ENCODE measurements at regions not wholly inside any gene's neighbourhood (a gene's known extent, or its start where the extent isn't known, plus 50 kb on each side); places are given as distances from the start of the nearest gene placed in this dataset.
"Not testable (repeated sequence)": the region's sequence is repeated elsewhere in the genome, so short reads cannot be mapped to it uniquely, and the experiment has no call there.

GRCh38 chr2:111264956-111265355 lies 144.2 kb downstream of the BCL2L11 start:
- not testable (repeated sequence) for H3K27me3 ChIP-seq (ENCODE audit: control insufficient read depth in 1 of 2, insufficient read depth in 2 of 2, low read length in 2 of 2); H3K4me1 ChIP-seq (ENCODE audit: control insufficient read depth in 2 of 2, insufficient read depth in 2 of 2, low read length in 1 of 2); H3K36me3 ChIP-seq (ENCODE audit: control insufficient read depth in 2 of 2, insufficient read depth in 2 of 2, low read length in 1 of 2); H3K9me3 ChIP-seq (ENCODE audit: control insufficient read depth in 2 of 2, insufficient read depth in 1 of 2, low read depth in 1 of 2, low read length in 1 of 2); H3K27ac ChIP-seq (ENCODE audit: low read depth in 2 of 2, low read length in 1 of 2); H3K4me3 ChIP-seq (ENCODE audit: low read depth in 1 of 2, low read length in 2 of 2)
- WGBS, 2 donors, result 94 to 96% methylated on average over 9 to 10 of the region's 11 CpGs

GRCh38 chr2:111266556-111266955 lies 145.8 kb downstream of the BCL2L11 start:
- not testable (repeated sequence) for H3K9me3 ChIP-seq (ENCODE audit: control insufficient read depth in 2 of 2, insufficient read depth in 1 of 2, low read depth in 1 of 2, low read length in 1 of 2); H3K4me3 ChIP-seq (ENCODE audit: low read depth in 1 of 2, low read length in 2 of 2); H3K27me3 ChIP-seq (ENCODE audit: control insufficient read depth in 1 of 2, insufficient read depth in 2 of 2, low read length in 2 of 2); H3K4me1 ChIP-seq (ENCODE audit: control insufficient read depth in 2 of 2, insufficient read depth in 2 of 2, low read length in 1 of 2); H3K27ac ChIP-seq (ENCODE audit: low read depth in 2 of 2, low read length in 1 of 2); H3K36me3 ChIP-seq (ENCODE audit: control insufficient read depth in 2 of 2, insufficient read depth in 2 of 2, low read length in 1 of 2)
- 94 to 99% methylated on average over 6 of the region's 6 CpGs for WGBS, 2 donors

GRCh38 chr2:111267038-111267437 lies 146.3 kb downstream of the BCL2L11 start:
- not testable (repeated sequence) for H3K4me3 ChIP-seq (ENCODE audit: low read depth in 1 of 2, low read length in 2 of 2); H3K36me3 ChIP-seq (ENCODE audit: control insufficient read depth in 2 of 2, insufficient read depth in 2 of 2, low read length in 1 of 2); H3K27ac ChIP-seq (ENCODE audit: low read depth in 2 of 2, low read length in 1 of 2); H3K4me1 ChIP-seq (ENCODE audit: control insufficient read depth in 2 of 2, insufficient read depth in 2 of 2, low read length in 1 of 2); H3K9me3 ChIP-seq (ENCODE audit: control insufficient read depth in 2 of 2, insufficient read depth in 1 of 2, low read depth in 1 of 2, low read length in 1 of 2); H3K27me3 ChIP-seq (ENCODE audit: control insufficient read depth in 1 of 2, insufficient read depth in 2 of 2, low read length in 2 of 2)
- 44 to 68% methylated on average over 9 to 14 of the region's 14 CpGs for WGBS, 2 donors

- not testable (repeated sequence) for H3K4me3 ChIP-seq (ENCODE audit: low read depth in 1 of 2, low read length in 2 of 2); H3K9me3 ChIP-seq (ENCODE audit: control insufficient read depth in 2 of 2, insufficient read depth in 1 of 2, low read depth in 1 of 2, low read length in 1 of 2); H3K27me3 ChIP-seq (ENCODE audit: control insufficient read depth in 1 of 2, insufficient read depth in 2 of 2, low read length in 2 of 2); H3K4me1 ChIP-seq (ENCODE audit: control insufficient read depth in 2 of 2, insufficient read depth in 2 of 2, low read length in 1 of 2); H3K27ac ChIP-seq (ENCODE audit: low read depth in 2 of 2, low read length in 1 of 2); H3K36me3 ChIP-seq (ENCODE audit: control insufficient read depth in 2 of 2, insufficient read depth in 2 of 2, low read length in 1 of 2)
- WGBS, 2 donors, result 100% methylated on average over 1 of the region's 4 CpGs; no CpG with 5 or more reads in 1 of the 2 donors
Observed at GRCh38 chr2:111269761-111270323, 149.1 kb downstream of the BCL2L11 start.

- H3K27ac ChIP-seq (ENCODE audit: low read depth in 2 of 2, low read length in 1 of 2); H3K27me3 ChIP-seq (ENCODE audit: control insufficient read depth in 1 of 2, insufficient read depth in 2 of 2, low read length in 2 of 2); H3K4me1 ChIP-seq (ENCODE audit: control insufficient read depth in 2 of 2, insufficient read depth in 2 of 2, low read length in 1 of 2); H3K4me3 ChIP-seq (ENCODE audit: low read depth in 1 of 2, low read length in 2 of 2); H3K36me3 ChIP-seq (ENCODE audit: control insufficient read depth in 2 of 2, insufficient read depth in 2 of 2, low read length in 1 of 2); H3K9me3 ChIP-seq (ENCODE audit: control insufficient read depth in 2 of 2, insufficient read depth in 1 of 2, low read depth in 1 of 2, low read length in 1 of 2): not testable (repeated sequence)
- WGBS, 2 donors, result 85 to 90% methylated on average over 1 to 2 of the region's 3 CpGs
Observed at GRCh38 chr2:111270569-111270968, 149.9 kb downstream of the BCL2L11 start.

GRCh38 chr2:111271647-111272304 lies 151.1 kb downstream of the BCL2L11 start:
- 87 to 96% methylated on average over 5 to 6 of the region's 8 CpGs for WGBS, 2 donors
- not testable (repeated sequence) for H3K27ac ChIP-seq (ENCODE audit: low read depth in 2 of 2, low read length in 1 of 2); H3K4me3 ChIP-seq (ENCODE audit: low read depth in 1 of 2, low read length in 2 of 2); H3K36me3 ChIP-seq (ENCODE audit: control insufficient read depth in 2 of 2, insufficient read depth in 2 of 2, low read length in 1 of 2); H3K27me3 ChIP-seq (ENCODE audit: control insufficient read depth in 1 of 2, insufficient read depth in 2 of 2, low read length in 2 of 2); H3K9me3 ChIP-seq (ENCODE audit: control insufficient read depth in 2 of 2, insufficient read depth in 1 of 2, low read depth in 1 of 2, low read length in 1 of 2); H3K4me1 ChIP-seq (ENCODE audit: control insufficient read depth in 2 of 2, insufficient read depth in 2 of 2, low read length in 1 of 2)

- not testable (repeated sequence) for H3K27me3 ChIP-seq (ENCODE audit: control insufficient read depth in 1 of 2, insufficient read depth in 2 of 2, low read length in 2 of 2); H3K27ac ChIP-seq (ENCODE audit: low read depth in 2 of 2, low read length in 1 of 2)
- 66 to 76% methylated on average over 3 of the region's 7 CpGs for WGBS, 2 donors
Observed at GRCh38 chr2:111273007-111273406, 152.3 kb downstream of the BCL2L11 start.

GRCh38 chr2:111275047-111275853 lies 154.5 kb downstream of the BCL2L11 start:
- WGBS, 2 donors, result 68 to 74% methylated on average over 12 to 13 of the region's 15 CpGs
- not testable (repeated sequence) for H3K27ac ChIP-seq (ENCODE audit: low read depth in 2 of 2, low read length in 1 of 2); H3K4me3 ChIP-seq (ENCODE audit: low read depth in 1 of 2, low read length in 2 of 2)

More at GRCh38 chr2:111273007-111273406, 152.3 kb downstream of the BCL2L11 start:
- not testable (repeated sequence) for H3K4me3 ChIP-seq (ENCODE audit: low read depth in 1 of 2, low read length in 2 of 2); H3K9me3 ChIP-seq (ENCODE audit: control insufficient read depth in 2 of 2, insufficient read depth in 1 of 2, low read depth in 1 of 2, low read length in 1 of 2); H3K36me3 ChIP-seq (ENCODE audit: control insufficient read depth in 2 of 2, insufficient read depth in 2 of 2, low read length in 1 of 2); H3K4me1 ChIP-seq (ENCODE audit: control insufficient read depth in 2 of 2, insufficient read depth in 2 of 2, low read length in 1 of 2)

GRCh38 chr2:111275854-111276171 lies 155.1 kb downstream of the BCL2L11 start:
- H3K9me3 ChIP-seq (ENCODE audit: control insufficient read depth in 2 of 2, insufficient read depth in 1 of 2, low read depth in 1 of 2, low read length in 1 of 2); H3K36me3 ChIP-seq (ENCODE audit: control insufficient read depth in 2 of 2, insufficient read depth in 2 of 2, low read length in 1 of 2); H3K27ac ChIP-seq (ENCODE audit: low read depth in 2 of 2, low read length in 1 of 2); H3K4me3 ChIP-seq (ENCODE audit: low read depth in 1 of 2, low read length in 2 of 2); H3K4me1 ChIP-seq (ENCODE audit: control insufficient read depth in 2 of 2, insufficient read depth in 2 of 2, low read length in 1 of 2); H3K27me3 ChIP-seq (ENCODE audit: control insufficient read depth in 1 of 2, insufficient read depth in 2 of 2, low read length in 2 of 2): not testable (repeated sequence)
- 84 to 95% methylated on average over 2 of the region's 3 CpGs for WGBS, 2 donors

More at GRCh38 chr2:111275047-111275853, 154.5 kb downstream of the BCL2L11 start:
- H3K9me3 ChIP-seq (ENCODE audit: control insufficient read depth in 2 of 2, insufficient read depth in 1 of 2, low read depth in 1 of 2, low read length in 1 of 2); H3K27me3 ChIP-seq (ENCODE audit: control insufficient read depth in 1 of 2, insufficient read depth in 2 of 2, low read length in 2 of 2); H3K4me1 ChIP-seq (ENCODE audit: control insufficient read depth in 2 of 2, insufficient read depth in 2 of 2, low read length in 1 of 2); H3K36me3 ChIP-seq (ENCODE audit: control insufficient read depth in 2 of 2, insufficient read depth in 2 of 2, low read length in 1 of 2): not testable (repeated sequence)

GRCh38 chr2:111278133-111278532 lies 157.4 kb downstream of the BCL2L11 start:
- not testable (repeated sequence) for H3K27ac ChIP-seq (ENCODE audit: low read depth in 2 of 2, low read length in 1 of 2); H3K9me3 ChIP-seq (ENCODE audit: control insufficient read depth in 2 of 2, insufficient read depth in 1 of 2, low read depth in 1 of 2, low read length in 1 of 2); H3K4me1 ChIP-seq (ENCODE audit: control insufficient read depth in 2 of 2, insufficient read depth in 2 of 2, low read length in 1 of 2); H3K36me3 ChIP-seq (ENCODE audit: control insufficient read depth in 2 of 2, insufficient read depth in 2 of 2, low read length in 1 of 2); H3K4me3 ChIP-seq (ENCODE audit: low read depth in 1 of 2, low read length in 2 of 2); H3K27me3 ChIP-seq (ENCODE audit: control insufficient read depth in 1 of 2, insufficient read depth in 2 of 2, low read length in 2 of 2)
- WGBS, 2 donors, result 88 to 92% methylated on average over 1 to 3 of the region's 3 CpGs

Data from esophagus (tissue), 2 donors.